Body of pancreas (tissue), 4 donors: ENCODE measurements at regions not wholly inside any gene's neighbourhood (a gene's known extent, or its start where the extent isn't known, plus 50 kb on each side); places are given as distances from the start of the nearest gene placed in this dataset.

ENCODE experiments used
- POLR2A ChIP-seq, 3 donors: fragments of 450-650 bp; IDR thresholded peaks; one replicate each; pipeline ENCODE4 v1.6.1; 2016; ENCODE audit warnings: antibody characterized with exemption in 3 of 3, mild to moderate bottlenecking in 2 of 3
- TF ChIP-seq, protein P1 (sequence below), 7 experiments: fragments of 450-650 bp in 4 of 7; fragments of 200-600 bp in 3 of 7; sonication (generic) in 3 of 7; IDR thresholded peaks; one replicate each; pipeline ENCODE4 v1.5.1; 2016 to 2019; ENCODE audit warnings: antibody characterized with exemption in 7 of 7

DNA sequence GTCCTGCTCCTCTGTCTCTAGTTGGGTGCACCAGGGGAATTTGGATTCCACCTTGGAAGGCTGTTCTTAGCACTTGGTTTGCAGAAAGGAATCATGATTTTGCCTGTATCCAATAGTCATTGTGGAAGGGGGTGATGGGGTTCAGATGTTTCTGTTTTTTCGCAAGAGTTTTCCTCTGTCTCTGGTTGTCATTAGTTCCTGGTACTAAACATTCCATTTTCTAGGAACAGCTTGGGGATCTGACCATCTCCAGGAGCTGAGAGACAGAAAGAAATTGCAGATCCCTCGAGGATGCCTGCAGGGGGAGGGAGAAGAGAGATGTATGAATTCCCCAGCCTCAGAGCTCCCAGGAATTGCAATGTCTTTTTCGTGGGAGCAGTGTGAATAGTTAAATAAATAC lies 70.9 kb downstream of the CYTL1 start:
- TF ChIP-seq, protein P1, sequence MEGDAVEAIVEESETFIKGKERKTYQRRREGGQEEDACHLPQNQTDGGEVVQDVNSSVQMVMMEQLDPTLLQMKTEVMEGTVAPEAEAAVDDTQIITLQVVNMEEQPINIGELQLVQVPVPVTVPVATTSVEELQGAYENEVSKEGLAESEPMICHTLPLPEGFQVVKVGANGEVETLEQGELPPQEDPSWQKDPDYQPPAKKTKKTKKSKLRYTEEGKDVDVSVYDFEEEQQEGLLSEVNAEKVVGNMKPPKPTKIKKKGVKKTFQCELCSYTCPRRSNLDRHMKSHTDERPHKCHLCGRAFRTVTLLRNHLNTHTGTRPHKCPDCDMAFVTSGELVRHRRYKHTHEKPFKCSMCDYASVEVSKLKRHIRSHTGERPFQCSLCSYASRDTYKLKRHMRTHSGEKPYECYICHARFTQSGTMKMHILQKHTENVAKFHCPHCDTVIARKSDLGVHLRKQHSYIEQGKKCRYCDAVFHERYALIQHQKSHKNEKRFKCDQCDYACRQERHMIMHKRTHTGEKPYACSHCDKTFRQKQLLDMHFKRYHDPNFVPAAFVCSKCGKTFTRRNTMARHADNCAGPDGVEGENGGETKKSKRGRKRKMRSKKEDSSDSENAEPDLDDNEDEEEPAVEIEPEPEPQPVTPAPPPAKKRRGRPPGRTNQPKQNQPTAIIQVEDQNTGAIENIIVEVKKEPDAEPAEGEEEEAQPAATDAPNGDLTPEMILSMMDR (IDR thresholded peaks at IDR 0.05) = no peak
- no peak for TF ChIP-seq POLR2A (IDR thresholded peaks at IDR 0.05)
